GM12864 (cell line): ENCODE measurements at regions not wholly inside any gene's neighbourhood (a gene's known extent, or its start where the extent isn't known, plus 50 kb on each side); places are given as distances from the start of the nearest gene placed in this dataset.

Experiments used
- DNase-seq: peaks from one replicate; pipeline ENCODE4 v3.0.0-alpha.2; 2011; ENCODE audit warnings: low read depth
- H3K4me3 ChIP-seq: 2 replicates; pipeline ENCODE4 v1.5.1; 2011; ENCODE audit warnings: mild to moderate bottlenecking, low read depth, low read length, control low read depth
- TF ChIP-seq, protein P1 (sequence below): IDR thresholded peaks from 2 replicates; pipeline ENCODE4 v1.5.1; 2011; ENCODE audit warnings: low read depth, mild to moderate bottlenecking, moderate library complexity, low read length, control low read depth, inconsistent platforms; ENCODE audit errors: missing control alignments

GRCh38 chr12:105858981-105859710 lies 279.6 kb downstream of the NUAK1 start:
- TF ChIP-seq, protein P1, sequence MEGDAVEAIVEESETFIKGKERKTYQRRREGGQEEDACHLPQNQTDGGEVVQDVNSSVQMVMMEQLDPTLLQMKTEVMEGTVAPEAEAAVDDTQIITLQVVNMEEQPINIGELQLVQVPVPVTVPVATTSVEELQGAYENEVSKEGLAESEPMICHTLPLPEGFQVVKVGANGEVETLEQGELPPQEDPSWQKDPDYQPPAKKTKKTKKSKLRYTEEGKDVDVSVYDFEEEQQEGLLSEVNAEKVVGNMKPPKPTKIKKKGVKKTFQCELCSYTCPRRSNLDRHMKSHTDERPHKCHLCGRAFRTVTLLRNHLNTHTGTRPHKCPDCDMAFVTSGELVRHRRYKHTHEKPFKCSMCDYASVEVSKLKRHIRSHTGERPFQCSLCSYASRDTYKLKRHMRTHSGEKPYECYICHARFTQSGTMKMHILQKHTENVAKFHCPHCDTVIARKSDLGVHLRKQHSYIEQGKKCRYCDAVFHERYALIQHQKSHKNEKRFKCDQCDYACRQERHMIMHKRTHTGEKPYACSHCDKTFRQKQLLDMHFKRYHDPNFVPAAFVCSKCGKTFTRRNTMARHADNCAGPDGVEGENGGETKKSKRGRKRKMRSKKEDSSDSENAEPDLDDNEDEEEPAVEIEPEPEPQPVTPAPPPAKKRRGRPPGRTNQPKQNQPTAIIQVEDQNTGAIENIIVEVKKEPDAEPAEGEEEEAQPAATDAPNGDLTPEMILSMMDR, result no peak

GRCh38 chr12:105860561-105861207 lies 278.1 kb downstream of the NUAK1 start:
- TF ChIP-seq, protein P1, result no peak
- DNase-seq, result no peak
- H3K4me3 ChIP-seq, result no peak overlapping the region

More at GRCh38 chr12:105858981-105859710, 279.6 kb downstream of the NUAK1 start:
- H3K4me3 ChIP-seq, result no peak overlapping the region
- no peak for DNase-seq

DNA sequence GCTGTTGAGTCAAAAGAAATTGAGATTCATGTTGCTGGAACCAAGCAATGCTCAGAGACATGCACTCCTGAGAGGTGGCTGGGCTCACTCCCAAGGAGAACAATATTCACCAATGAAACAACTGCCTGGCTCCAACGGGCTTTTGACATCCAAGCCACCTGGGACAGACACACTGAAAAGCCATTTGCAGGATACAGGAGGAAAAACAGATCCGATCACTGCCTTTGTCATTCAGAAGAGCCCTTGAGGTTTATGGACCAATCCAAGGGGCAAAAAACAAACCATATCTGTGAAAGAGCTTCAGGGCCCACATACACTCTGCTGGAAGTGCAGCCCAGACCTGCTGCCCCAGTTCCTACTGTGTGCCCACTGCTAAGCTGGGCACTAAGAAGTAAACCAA lies 277.5 kb downstream of the NUAK1 start:
- TF ChIP-seq, protein P1, result no peak
- no peak overlapping the region for H3K4me3 ChIP-seq
- no peak for DNase-seq

DNA sequence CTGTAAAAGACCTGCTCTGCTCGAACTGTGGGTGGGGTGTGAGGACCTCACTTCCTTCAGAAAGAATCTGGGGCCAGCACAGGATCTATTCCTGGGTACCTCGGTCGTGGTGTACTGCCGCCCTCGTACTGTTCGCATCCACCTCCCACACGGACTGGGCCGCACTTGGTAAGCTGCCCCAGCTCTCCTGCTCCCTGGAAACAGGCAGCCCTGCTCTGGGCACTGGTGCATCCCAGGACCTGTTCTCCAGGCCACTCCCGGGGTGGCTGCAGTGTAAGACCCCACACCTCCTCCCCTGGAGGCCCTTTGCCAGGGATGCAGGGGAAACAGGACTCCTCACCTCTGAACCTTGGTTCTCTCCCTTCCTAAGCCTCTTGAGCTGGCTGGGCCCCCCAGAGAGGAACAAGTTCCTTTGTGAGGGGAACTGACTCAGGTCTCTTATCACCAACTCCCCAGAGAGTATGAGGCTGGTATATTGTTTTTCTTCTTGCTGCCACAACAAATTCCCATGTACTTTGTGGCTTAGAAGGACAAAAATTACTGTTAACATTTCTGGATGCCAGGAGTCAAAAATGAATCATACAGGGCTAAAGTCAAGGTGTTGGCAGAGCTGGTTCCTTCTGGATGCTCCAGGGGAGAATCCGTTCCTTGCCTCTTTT lies 276.5 kb downstream of the NUAK1 start:
- no peak overlapping the region for H3K4me3 ChIP-seq
- no peak for DNase-seq
- TF ChIP-seq, protein P1, result no peak

GRCh38 chr12:105864316-105864715 lies 274.4 kb downstream of the NUAK1 start:
- no peak overlapping the region for H3K4me3 ChIP-seq
- TF ChIP-seq, protein P1, result no peak
- DNase-seq, result no peak

GRCh38 chr12:105864901-105865300 lies 273.9 kb downstream of the NUAK1 start:
- TF ChIP-seq, protein P1, result no peak
- no peak for DNase-seq
- H3K4me3 ChIP-seq, result no peak overlapping the region
